Activated T-helper 1 cell treated with anti-CD3 and anti-CD28 coated beads, Interleukin-2, amount 50 U/mL, for 16 hours (primary cell): ENCODE measurements at regions not wholly inside any gene's neighbourhood (a gene's known extent, or its start where the extent isn't known, plus 50 kb on each side); places are given as distances from the start of the nearest gene placed in this dataset.

Experiments
- DNase-seq, 2 donors: peaks; one replicate each; pipeline ENCODE4 v3.0.0-alpha.2; 2020; ENCODE audit warnings: low read depth in 1 of 2, low spot score in 1 of 2

DNA sequence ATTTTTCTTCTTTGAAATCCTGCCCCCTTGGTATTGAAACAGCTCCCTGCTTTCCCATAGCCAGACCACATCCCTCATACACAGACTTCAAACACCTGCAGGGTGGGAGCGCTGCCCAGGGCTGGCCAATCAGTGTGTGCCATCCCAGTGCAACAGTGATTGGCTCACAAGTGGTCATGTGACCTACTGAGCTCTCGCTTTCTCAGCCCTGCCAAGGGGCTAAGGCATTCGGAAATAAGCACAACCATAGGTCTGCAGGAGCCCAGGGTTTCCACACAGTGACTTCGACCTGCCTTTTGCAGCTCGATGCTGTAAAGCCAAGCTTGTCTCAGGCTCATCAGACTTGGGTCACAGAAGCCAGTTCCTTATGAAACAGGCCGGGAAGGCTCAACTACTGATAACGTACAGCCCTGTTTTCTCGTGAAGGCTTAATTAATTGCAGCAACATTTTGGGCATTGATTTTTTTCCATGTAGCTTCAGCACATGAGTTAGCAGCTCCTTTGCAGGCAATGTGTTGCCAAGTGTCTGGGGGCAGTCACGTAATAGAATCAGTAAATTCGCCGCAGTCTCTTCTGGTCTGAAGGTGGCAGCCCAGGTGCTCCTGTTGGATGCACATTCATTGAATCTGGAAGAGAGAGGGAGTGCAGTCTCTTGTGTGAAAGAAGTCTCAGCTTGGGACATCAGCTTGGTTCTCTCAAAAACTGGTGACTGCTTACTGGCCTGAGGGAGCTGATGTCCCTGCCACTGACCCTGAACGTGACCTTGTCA is 1091.8 kb downstream of the AACS start:
- no peak for DNase-seq

DNA sequence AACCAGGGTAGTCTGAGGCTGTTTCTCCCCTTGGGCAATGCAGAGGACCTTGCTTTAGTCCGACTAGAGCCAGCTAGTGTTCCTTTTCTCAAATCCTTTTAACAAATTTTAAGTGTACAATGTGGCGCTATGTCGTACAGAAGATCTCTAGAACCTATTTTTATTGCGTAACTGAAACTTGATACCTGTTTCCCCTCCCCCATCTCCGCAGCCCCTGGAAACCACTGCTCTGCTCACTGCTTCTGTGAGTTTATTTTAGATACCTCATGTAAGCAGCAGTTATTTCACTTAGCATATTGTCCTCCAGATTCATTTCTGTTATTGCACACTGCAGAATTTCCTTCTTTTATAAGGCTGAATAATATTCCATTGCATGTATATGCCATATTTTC is 1092.3 kb downstream of the AACS start:
- DNase-seq = no peak

DNA sequence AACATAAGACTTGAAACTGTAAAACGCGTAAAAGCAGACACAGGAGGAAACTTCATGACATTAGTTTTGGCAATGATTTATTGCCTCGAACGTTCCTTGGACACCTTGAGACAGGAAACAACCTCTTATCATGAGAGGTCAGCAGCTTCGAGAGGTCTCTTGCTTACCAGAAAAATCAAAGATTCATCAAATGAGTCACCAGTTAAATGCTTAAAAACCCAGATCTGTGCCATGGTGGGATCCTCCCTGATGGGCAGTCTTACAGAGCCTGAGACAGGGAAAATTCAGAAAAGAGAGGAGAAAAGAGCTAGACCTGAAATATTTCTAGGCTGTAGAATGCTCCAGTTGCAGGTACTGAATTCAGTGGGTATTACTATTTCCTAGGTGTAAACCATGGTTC is 1093.9 kb downstream of the AACS start:
- no peak for DNase-seq

DNA sequence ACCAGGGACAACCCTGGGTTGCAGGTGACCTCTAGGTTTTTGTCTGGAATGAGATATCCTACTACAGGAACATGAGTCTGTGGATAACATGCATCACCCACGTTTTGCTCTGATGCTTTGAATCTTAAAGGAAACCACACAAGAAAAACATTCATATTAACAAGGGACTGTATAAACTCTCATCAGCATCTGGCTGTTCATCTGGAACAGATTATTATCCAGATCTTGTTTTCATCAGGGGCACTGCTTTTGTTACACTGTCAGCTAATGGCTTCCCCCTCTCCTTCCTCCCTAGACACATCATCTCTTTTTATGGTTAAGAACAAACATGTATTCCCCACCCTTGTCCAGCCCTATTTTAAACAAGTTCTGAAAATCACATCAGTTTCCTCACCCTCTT is 1095.7 kb downstream of the AACS start:
- DNase-seq = no peak

DNA sequence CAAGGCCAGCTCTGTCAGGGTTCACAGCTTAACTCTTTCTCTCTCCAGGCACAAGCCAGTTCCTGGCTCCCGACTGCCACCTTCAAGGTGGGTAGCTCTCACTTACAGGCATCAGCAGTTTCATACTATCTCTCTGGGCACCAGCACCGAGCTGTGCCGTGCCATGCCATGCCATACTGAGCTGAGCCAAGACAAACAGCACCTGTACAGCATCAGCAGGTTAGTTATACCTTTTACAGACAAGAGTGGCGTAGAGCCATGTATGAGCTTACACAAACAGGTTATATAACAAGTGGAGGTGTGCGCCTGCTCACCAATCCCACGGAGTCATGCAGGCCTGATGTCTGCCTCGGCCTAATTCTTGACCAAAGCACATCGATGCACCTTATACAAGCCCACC is 1098.7 kb downstream of the AACS start:
- no peak for DNase-seq

DNA sequence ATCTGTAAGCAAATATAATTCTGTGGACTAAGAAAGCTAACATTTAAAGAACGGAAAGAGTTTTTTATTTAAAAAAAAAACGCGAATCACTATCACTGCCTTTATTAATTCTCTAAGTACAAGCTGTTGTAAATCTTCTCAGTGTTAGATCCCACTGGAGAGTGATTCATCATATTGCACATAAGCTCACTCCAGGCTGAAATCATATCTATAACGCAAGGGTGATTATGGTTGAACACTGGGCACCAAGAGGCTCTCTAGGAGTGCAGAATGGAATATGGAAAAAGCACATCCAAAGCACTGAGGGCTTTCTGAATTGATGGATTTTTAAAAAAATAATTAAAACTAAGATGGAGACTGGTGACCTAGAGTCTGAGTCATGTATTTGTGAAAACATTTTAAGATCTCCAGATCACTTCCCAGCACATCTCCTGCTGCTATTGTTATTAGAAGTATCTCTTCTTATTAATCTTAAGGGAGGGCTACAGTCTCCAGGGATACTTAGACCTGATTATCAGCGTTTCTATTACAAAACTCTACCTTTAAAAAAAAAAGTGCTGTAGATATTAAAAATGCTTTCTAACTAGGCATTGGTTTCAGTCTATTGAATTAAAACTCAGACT is 1106.8 kb downstream of the AACS start:
- DNase-seq = no peak

DNA sequence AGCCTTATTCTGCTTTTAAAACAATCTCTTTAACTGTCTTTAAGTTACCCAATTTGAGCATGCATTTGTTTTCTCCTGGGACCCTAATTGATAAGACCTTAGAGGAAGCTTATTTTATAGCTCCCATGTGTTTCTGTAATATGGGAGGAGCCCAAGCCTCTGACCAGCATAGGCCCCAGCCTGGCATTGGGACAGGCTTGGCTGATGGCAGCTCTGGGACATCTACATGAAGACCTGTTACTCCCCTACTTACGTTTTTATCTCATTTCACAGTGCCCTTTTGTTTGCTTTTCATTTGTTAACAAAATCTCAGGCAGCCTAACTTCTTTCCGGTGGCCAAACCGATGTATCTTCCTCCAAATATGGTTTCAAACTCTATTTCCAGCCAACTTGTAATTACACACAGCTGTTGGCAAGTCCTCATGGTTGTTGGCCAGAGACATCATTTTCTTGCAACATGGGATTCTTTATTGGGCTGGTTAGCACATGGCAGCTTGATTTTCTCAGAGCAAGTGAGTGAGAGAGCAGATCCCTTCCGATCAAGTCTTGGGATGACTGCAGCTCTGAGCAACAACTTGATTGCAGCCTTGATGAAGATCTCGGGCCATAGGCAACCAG is 1117.5 kb downstream of the AACS start:
- no peak for DNase-seq

DNA sequence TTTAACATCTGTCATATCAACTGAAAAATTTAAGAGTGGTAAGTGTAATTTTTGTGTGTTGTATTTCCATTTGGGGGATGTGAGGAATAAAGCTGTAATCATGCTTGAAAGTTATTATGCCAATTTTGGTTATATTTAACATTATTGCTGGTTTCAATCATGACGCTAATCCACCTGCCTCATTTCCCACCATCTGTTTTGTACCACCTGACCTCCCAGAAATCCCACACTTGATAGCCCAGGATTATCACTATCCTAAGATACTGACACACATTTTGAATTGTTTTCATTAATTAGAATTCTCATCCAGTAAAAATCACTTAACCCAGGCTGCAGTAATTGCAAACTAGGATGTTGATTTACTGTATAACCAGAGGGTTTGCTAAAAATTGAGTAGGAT is 1119.8 kb downstream of the AACS start:
- DNase-seq = no peak

DNA sequence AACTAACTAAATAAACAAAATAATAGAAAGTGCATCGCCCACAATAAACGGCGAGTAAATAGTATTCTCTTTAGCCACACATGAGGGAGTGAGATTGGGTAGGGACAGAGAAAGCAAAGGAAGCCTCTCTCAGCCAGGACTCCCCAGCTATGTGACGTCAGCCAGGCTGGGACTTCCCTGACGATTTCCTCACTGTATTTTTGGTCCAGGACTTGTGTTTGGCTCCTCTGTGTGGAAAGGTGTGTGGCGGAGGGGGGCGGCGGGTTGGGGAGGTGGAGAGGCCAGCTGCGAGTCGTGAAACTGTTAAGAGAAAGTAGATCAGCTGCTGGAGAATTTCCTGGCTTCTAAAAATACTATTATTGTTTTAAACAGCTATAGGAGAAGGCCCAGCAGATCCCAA is 1124.6 kb downstream of the AACS start:
- DNase-seq = no peak

DNA sequence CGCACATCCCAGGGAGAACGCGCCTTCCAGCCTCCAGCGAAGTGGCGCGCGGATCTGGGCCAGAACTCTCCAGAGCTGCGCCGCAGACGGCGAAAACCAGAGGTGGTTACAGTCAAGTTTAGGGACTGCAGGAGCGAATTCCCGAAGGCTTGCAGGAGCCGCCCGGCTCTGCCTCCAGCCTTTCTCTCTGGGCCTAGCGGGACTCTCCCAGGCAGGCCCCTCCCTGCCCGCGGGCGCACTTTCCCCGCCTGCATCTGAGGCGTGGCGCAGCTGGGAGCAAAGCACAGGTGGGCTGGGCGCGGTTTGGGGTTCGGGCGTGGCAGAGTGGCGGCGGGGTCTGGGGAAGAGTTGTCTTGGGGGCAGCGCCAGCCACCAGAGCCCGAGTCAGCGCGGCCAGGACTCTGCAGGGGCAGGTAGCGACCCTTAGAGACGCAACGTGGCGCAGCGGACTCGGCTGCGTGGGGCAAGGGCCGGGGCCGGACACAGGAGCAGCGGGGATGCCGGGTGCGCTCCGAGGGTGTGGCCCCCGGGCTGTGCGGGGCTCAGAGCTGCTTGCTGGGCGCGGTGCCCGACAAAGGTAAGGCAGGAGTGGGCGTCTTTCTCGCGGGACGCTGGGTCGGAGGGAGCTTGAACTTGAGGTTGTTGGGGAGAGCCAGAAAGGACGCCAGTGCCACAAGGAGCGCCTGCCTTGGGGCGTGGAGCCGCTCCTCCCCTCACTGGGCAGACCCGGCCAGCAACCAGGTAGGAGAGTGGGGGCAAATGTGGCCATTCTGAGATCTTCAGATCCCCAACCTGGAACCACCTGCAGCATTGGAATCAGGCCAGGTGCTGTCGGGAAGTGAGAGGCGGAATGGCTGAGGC is 1126.0 kb downstream of the AACS start:
- DNase-seq = no peak

DNA sequence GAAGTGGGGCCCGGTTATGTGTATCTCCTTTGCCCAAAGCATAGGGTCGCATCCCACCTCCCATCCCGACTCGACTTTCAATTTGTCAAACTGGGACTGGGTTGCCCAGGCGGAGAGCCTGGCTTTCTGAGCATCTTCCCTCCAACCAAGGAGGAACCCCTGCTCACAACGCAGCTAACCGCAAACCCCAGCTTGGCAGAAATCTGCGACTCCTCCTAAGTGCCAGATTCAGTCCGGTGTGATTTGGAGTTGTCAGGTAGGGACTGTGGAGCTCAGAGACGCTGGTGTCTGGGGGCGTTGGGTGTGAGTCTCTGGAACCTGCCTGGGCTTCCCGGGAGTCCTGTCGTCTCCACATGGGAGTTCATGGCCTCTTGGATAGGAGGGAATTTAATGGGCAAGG is 1126.7 kb downstream of the AACS start:
- no peak for DNase-seq

DNA sequence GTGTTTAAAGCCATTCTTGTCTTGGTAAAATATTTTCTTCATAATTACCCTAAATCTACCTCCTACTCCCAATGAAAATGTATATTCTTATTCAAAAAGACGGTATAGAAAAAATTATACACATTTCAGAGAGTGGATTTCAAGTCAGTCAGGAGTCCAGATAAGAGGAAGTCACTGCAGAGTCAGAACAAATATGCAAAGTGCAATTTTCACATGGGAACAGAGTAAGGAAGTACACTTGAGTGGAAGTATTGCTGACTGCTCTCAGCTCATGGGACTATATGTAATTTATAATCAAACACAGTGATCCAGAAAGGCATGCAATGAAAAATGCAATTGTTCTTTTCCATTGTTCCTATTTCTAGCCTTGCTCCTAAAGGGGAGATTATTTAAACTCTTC is 1128.0 kb downstream of the AACS start:
- DNase-seq = no peak

DNA sequence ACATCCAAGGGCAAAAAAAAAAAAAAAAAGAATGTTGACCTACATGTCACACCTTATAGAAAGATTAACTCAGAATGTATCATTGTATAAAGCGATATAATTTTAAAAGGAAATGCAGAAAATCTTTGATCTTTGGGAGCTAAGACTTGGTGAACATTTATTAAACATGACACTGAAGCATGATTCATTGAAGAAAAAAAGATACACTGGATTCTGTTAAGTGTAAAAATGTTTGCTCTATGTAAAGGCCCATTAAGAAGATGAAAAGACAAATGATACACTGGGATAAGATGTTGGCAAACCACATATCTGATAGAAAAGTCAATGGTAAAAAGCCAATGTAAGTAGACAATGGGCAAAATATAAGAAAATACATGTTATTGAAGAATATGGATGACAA is 1131.0 kb downstream of the AACS start:
- no peak for DNase-seq

DNA sequence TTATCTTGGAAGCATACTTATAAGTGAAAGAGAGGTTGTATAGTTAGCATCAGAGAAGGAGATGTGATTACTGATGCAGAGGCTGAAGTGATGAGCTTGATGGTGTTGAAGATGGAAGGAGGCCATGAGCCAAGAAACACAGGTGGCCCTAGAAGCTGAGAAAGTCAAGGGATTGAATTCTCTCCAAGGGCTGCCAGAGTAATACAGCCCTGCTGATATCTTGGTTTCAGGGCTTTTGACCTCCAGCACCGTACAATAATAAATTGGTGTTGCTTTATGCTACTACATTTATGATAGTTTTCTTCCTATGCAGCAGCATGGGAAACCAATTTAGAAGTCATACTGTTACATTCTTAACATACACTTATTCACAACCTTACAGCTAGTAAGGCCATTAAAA is 1133.3 kb downstream of the AACS start:
- DNase-seq = no peak

DNA sequence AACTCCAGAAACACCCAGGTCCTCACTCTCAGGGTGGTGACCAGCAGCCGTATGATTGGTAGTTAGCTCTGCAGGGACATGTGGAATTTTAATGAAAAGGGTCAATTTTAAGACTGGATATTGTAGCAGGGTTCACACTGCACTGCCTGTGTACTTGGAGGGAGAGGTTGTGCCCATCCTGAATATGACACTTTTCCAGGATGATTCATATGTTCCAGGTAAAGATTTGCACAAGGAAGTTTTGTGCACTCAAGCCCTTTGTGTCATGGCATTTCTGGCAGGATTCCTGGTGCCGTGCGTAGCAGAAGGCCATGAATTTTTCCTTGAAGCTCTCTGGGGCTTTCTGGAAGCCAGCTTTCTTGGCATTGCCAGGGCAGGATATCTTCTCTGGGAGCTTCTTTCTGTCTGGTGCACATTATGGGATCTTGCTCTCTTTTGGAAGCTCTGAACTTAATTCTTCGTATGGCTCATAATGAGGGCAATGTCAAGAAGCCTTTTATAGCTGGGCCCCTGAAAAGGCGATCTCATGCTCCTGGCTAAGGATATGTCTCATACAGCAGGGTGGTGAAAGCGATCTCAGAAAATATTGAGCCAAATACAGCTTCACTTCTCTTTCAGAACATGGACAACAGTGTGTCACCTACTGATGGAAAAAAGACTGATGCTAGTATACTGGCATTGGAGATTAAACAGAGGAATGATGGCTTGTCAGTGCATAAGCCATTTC is 1133.9 kb downstream of the AACS start:
- no peak for DNase-seq

DNA sequence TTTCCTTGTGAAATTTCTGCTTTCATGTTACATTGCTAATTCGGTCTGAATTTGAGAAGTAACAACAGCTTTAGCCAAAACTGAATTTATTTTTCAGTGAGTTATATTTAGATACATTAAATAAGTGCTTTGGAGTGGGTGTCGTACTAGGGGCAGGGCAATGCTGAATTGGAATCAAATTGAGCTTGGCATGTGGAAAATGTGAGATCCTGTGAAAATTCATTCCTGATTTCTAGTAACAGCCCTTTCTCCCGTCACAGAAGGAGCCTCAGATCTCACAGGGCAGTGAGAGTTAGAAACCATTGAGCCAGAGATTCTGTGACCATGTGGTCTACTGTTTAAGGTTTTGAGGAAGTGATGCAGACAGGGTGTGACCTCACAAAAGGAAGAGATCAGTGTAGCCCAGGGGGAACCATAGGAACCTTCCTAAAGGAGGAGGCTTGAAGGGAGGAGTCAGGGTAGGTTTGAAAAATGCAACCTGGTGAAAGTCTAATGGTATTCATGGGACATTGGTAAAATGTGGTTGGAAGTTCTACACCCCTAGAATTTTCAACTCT is 1136.8 kb downstream of the AACS start:
- DNase-seq = no peak

DNA sequence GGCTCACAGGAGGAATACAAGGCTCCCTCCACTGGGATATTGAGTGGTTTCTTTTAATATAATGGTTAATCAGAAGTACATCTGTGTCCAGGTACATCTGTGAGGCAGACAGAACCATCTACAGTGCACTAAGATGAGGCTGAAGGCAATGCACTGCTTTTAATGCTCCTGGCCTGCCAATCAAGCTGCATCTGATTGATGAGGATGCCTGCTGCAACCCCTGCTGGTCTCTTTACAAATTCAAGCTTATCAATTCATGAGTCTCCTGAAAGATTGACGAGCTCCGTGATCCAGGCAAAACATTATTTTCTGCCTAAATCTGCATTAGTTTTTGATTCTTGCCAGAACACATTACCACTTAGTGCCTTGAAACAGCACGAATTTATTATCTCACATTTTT is 1139.1 kb downstream of the AACS start:
- no peak for DNase-seq

DNA sequence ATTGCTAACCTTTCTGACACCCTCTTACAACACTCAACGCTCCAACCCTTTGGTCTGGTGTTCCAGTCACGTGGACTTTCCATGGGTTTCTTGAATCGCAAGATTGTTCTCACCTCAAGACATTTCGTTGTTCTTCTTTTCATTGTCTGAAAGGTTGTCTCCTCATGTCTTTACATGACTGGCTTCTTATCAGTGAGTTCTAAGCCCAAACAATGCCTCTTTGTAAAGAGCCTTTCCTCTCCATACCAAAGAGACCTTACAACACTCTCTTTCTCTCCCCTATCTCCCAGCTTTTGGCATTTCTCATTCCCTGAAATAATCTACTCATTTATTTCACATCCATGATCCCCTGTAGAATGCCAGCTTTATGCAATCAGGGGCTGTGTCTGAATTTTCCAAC is 1144.8 kb downstream of the AACS start:
- no peak for DNase-seq

DNA sequence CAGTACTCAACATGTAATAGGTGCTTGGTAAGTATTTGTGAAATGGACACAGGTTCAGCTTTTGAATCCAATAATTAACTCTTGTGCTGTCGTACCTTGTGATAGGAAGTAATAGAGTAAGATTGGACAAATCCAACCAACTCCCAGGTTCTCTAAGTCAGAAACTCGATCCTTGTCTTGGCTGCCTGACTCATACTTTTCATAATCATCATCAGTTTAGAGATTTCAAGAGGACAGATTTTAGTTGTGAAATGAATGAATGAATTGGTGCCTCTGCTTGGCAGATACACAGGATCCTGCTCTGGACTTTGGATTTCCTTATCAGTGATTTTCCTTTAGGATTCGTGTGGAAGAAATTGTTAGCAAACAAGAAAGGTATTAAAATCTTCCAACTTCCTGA is 1145.2 kb downstream of the AACS start:
- DNase-seq = no peak

DNA sequence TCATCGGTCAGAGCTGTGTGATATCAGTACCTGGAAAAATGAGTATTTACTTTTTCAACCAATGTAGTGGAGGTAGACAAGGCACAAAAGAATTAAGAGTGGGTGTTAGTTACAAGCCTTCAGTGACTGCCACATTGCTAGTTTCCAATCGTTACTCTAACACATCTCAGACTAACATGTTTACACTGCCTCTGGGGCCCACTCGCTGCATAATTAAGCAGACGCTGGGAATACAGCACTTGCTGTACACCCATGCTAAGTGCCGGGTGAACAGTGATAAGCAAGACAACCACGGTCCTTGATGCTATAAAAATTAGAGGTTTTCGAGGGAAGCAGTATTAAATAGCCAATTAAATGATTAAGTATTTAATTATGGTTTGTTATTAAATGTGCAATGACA is 1147.6 kb downstream of the AACS start:
- no peak for DNase-seq

DNA sequence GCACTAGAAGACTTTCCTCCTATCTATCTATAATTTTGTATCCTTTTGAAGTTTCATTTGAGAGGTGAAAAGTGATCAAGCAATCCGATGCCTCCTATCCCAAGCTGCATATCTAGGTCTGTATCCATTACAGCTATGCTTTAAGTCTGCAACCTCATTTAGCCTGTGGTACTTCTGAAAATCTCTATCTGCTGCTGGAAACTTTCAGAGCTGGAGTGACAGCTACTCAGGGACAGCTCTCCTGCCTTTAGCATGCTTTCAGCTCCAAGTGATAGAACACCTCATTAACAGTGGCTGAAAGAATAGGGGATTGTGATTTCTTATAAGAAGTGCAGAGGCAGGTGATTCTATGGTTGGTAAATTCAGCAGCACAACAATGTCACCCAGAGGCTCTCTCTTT is 1153.5 kb downstream of the AACS start:
- no peak for DNase-seq
